AG08396 (cell line): ENCODE measurements at regions not wholly inside any gene's neighbourhood (a gene's known extent, or its start where the extent isn't known, plus 50 kb on each side); places are given as distances from the start of the nearest gene placed in this dataset.

Experiments used
- DNase-seq: peaks from one replicate; pipeline ENCODE4 v3.0.0; 2012; ENCODE audit warnings: low spot score, mixed read lengths

- DNase-seq, result no peak
These were observed 171.4 kb upstream of the CADPS start for GRCh38 chr3:63046580-63046979.

DNA sequence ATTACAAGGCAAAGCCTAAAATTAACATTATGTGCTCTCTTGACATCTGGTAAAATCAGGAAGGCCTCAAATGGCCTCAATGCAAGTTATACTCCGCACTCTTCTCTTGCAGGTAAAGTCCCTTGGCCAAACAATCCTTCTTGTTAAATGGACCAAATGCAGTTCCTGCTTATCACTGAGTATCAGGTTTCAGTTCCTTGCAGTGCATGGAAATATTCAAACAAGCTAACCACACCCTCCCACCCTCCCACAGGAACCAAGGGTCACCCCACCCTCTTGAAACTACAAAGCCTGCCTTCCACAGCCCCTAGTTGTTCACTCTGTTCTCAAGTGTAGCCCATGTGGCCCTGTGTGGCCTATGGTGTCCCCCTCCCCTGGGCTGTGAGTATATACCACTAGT, 171.9 kb upstream of the CADPS start:
- DNase-seq, result no peak

- DNase-seq, result no peak
These were observed 173.4 kb upstream of the CADPS start for GRCh38 chr3:63048367-63049326.

GRCh38 chr3:63050548-63051177, 175.4 kb upstream of the CADPS start:
- DNase-seq, result no peak

GRCh38 chr3:63051920-63052319, 176.7 kb upstream of the CADPS start:
- peak; percentile 3 for DNase-seq

DNA sequence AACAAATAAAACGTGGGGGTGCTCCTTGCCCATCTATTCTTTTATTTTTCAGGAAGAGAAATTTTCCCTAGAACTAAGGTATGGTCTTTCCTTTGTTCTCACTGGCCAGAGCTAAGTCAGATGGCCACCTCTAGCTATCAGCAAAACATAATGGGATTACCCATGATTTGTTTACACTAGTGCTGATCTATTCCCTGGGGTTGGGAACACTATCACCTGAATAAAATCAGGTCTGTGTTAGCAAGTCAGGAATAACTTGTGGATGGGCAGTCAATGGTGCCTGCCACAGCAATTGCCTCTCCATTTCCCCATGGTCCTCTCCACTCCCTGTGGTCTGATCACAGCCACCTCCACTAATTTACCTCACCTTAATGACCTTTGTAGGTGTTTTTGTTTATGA, 181.7 kb upstream of the CADPS start:
- DNase-seq, result no peak

GRCh38 chr3:63060412-63060811, 185.2 kb upstream of the CADPS start:
- no peak for DNase-seq

DNA sequence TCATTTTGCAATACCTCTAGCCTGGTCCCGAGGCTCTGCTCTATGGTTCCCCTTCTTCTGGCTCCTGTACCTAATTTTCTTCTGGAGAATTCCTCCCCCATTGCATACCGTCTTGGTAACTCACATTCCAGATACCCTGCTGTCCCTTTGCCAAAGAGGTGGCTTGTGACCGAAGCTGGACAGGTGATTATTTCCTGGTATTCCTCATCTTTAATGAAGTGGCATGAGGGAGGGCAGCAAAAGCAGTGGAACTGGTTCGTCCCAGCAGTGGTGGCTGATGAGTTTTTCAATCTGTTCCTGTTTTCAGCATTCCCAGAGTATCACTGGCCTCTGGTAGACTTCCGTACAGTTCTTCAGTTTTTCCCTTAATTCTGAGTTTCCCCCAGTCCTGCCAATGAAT, 186.2 kb upstream of the CADPS start:
- DNase-seq, result no peak

GRCh38 chr3:63064209-63064755, 189.1 kb upstream of the CADPS start:
- DNase-seq, result no peak

DNA sequence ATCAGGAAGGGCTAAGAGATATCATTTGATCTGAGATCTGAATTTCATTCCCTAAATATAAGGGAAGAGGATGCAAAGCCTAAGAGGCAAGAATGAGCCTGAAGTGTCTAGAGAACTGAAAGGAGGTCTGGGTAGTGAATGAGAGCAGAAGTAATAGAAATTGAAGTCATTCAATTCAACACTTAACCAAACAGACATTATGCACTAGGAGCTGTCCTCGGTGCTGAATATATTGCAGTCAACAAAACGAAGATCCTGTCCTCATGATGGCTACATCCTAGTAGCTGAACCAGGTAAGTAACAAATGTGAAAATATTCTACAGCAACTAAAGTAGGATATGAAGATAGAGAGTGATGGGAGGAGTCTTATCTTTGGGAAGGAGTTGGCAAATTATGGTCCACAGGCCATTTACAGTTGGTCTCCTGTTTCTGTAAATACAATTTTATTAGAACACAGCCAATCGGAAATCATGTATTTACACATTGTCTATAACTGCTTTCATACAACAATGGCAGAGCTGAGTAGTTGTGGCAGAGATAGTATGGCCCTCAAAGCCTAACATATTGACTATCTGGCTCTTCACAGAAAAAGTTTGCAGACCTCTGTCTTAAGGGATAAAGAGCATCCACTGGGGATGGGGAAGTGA, 192.9 kb upstream of the CADPS start:
- DNase-seq, result peak; percentile 20

- DNase-seq, result no peak
These were observed 194.7 kb upstream of the CADPS start for GRCh38 chr3:63069806-63070475.

DNA sequence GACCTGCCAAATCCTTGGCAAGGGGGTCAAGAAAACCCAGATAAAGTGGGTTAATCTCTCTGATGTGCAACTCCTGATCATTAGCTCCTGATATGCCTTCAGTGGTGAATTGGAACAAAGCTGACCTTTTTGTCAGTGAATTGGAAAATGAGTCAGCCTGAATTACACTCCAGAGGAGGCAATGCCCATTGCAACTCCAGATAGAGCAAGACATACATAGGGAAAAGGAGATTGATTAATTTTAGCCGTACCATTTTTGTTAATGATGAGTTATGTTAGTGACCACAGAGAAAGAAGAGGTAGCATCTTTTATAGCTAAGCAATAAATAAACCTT, 195.2 kb upstream of the CADPS start:
- DNase-seq, result no peak

- no peak for DNase-seq
These were observed 201.1 kb upstream of the CADPS start for GRCh38 chr3:63076357-63076756.

- DNase-seq, result no peak
These were observed 191.9 kb upstream of the SYNPR start for GRCh38 chr3:63086190-63086589.

DNA sequence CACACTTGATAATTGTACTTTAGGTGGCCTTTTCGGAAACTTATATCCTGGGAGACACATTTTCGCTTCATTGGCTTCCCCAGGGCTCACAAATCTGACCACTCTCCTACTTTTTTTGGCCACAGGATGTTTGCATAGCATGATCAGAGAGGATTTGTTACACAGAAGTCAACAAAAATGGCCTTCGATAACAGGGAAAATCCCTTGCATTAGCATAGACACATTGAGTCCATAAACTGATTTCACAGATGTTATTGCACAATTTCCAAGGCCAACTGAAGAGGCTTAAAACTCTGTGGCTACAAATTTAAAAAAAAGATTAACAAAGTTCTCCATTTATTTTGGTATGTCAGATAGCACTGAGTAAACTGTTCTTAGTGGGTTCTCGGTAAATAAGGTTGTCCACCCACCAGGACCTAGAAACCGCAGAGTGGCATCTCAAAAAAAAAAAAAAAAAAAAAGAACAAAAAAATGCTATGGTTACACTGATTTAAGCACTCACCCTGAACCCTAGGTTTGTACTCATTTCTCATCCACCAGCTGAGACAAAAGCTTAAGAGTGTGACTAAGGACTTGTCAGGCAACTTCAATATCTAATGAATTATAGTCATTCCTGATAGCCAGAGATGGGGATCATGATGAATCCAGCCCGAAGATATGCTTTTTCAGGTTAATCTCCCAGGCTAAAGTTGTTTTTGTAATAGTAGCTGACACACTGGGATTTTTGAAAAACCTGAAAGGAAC, 188.9 kb upstream of the SYNPR start:
- DNase-seq, result no peak

GRCh38 chr3:63089751-63090132, 188.4 kb upstream of the SYNPR start:
- DNase-seq, result no peak

- no peak for DNase-seq
These were observed 187.5 kb upstream of the SYNPR start for GRCh38 chr3:63090656-63091055.

DNA sequence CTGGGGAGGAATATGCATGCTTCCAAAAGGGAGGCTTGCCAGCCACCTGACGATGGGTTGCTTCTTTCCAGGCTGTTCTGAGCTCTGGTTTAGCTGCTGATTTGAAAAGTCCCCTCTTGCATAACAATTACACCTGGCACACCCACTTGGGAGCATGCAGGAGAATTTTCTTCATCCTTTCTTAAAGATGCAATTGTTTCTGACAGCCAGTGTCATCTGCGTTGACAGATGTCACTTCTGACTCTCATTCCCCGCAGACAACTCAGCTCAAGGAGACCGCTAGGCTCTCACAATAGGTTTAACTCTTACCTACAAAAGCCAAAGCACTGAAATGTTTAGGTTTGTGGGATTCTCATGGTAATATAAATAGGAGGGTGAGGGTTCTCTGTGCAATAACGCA, 185.6 kb upstream of the SYNPR start:
- DNase-seq, result no peak

DNA sequence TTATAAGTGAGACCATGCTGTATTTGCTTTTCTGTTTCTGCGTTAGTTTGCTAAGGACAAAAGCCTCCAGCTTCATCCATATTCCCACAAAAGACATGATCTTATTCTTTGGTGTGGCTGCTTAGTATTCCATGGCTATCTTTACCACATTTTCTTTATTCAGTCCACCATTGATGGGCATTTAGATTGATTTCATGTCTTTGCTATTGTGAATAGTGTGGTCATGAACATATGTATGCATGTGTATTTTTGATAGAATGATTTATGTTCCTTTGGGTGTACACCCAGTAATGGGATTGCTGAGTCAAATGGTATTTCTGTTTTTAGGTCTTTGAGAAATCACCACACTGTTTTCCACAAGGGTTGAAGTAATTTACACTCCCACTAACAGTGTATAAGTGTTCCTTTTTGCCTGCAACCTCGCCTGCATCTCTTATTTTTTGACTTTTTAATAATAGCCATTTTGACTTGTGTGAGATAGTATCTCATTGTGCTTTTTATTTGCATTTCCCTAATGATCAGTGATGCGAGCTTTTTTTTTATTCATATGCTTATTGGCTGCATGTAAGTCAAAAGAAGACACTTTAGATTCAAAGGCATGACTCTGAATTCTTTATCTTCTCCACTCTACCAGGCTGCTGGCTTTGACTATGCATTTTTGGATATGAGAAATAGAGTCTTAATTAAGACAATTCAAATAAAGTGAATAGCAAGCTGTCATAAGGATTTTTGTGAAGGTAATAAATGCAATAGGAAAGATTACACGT, 183.3 kb upstream of the SYNPR start:
- no peak for DNase-seq

DNA sequence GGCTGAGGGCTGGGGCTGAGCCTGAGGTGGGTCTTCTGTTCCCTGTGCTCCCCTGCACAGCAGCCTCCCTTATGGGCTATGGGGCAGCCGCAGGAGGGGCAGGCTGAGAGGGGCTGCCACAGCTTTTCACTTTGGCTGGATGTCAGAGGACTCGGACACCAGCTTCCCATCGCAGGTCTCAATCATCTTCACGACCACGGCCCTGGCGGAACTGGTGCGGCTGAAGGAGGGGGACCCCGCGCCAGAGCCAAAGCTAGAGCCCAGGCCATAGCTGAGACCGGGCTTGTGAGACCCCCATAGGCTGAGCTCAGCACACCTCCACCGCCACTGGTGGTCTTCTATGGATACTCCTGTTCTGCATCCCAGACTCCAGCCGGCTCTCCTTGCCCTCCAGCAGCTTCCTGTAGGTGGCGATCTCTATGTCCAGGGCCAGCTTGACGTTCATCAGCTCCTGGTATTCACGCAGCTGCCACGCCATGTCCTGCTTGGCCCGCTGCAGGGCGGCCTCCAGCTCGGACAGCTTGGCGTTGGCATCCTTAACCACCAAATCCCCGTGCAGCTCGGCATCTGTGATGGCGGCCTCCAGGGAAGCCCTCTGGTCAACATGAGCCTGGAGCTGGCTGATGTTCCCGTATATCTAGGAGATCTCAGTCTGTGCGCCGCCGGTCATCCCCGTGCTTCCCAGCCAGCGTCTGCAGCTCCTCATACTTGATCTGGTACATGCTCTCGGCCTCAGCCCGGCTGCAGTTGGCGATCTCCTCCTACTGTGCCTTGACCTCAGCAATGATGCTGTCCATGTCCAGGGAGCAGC, 181.7 kb upstream of the SYNPR start:
- no peak for DNase-seq
